GM12878 (cell line): ENCODE measurements at regions not wholly inside any gene's neighbourhood (a gene's known extent, or its start where the extent isn't known, plus 50 kb on each side); places are given as distances from the start of the nearest gene placed in this dataset.

Experiments used
- CREM ChIP-seq: IDR thresholded peaks from 2 replicates; pipeline ENCODE4 v1.6.1; 2014; ENCODE audit warnings: antibody characterized with exemption, low read depth
- FOXK2 ChIP-seq: fragments of 450-650 bp; IDR thresholded peaks from 2 replicates; pipeline ENCODE4 v1.6.1; 2017; ENCODE audit warnings: mild to moderate bottlenecking, moderate library complexity
- KDM1A ChIP-seq: fragments of 200-600 bp; sonication (generic); IDR thresholded peaks from 2 replicates; pipeline ENCODE4 v1.6.1; 2016; ENCODE audit warnings: borderline replicate concordance
- MYC ChIP-seq: IDR thresholded peaks from 2 replicates; pipeline ENCODE4 v1.6.1; 2011; ENCODE audit warnings: mild to moderate bottlenecking, low read length, moderate library complexity, inconsistent platforms; ENCODE audit not compliant: insufficient read depth, insufficient replicate concordance, insufficient read length, severe bottlenecking
- RFX5 ChIP-seq: IDR thresholded peaks from 2 replicates; pipeline ENCODE4 v1.6.1; 2011; ENCODE audit warnings: low read depth, low read length, improper control_type of control experiment
- SUZ12 ChIP-seq: fragments of 200-600 bp; sonication (generic); IDR thresholded peaks from one replicate; pipeline ENCODE4 v1.6.1; 2018; ENCODE audit warnings: antibody characterized with exemption, mild to moderate bottlenecking; ENCODE audit not compliant: unreplicated experiment
- ZBTB33 ChIP-seq: fragments of 450-650 bp; IDR thresholded peaks from 2 replicates; pipeline ENCODE4 v1.6.1; 2017; ENCODE audit warnings: mild to moderate bottlenecking
- TF ChIP-seq, protein P1 (sequence below), 3 experiments: IDR thresholded peaks in 2 of 3; conservative IDR thresholded peaks in 1 of 3; 2 replicates each; pipeline ENCODE4 v1.5.1; 2011; ENCODE audit warnings: low read depth in 3 of 3, low read length in 3 of 3, mild to moderate bottlenecking in 3 of 3, control low read depth in 2 of 3, moderate library complexity in 2 of 3, inconsistent platforms in 1 of 3, mixed read lengths in 1 of 3; ENCODE audit not compliant: control insufficient read depth in 2 of 3, insufficient read depth in 1 of 3; ENCODE audit errors: extremely low read depth in 1 of 3
- TF ChIP-seq, protein P2 (sequence below): fragments of 450-650 bp; IDR thresholded peaks from 2 replicates; pipeline ENCODE4 v1.6.1; 2018; ENCODE audit warnings: borderline replicate concordance, mild to moderate bottlenecking; ENCODE audit not compliant: partially characterized antibody
- TF ChIP-seq, protein P3 (sequence below): fragments of 450-650 bp; IDR thresholded peaks from 2 replicates; pipeline ENCODE4 v1.6.1; 2016; ENCODE audit warnings: mild to moderate bottlenecking, moderate library complexity, borderline replicate concordance
- TF ChIP-seq, protein P4 (sequence below): fragments of 450-650 bp; IDR thresholded peaks from 2 replicates; pipeline ENCODE4 v1.6.1; 2016; ENCODE audit warnings: mild to moderate bottlenecking

- TF ChIP-seq, protein P1, sequence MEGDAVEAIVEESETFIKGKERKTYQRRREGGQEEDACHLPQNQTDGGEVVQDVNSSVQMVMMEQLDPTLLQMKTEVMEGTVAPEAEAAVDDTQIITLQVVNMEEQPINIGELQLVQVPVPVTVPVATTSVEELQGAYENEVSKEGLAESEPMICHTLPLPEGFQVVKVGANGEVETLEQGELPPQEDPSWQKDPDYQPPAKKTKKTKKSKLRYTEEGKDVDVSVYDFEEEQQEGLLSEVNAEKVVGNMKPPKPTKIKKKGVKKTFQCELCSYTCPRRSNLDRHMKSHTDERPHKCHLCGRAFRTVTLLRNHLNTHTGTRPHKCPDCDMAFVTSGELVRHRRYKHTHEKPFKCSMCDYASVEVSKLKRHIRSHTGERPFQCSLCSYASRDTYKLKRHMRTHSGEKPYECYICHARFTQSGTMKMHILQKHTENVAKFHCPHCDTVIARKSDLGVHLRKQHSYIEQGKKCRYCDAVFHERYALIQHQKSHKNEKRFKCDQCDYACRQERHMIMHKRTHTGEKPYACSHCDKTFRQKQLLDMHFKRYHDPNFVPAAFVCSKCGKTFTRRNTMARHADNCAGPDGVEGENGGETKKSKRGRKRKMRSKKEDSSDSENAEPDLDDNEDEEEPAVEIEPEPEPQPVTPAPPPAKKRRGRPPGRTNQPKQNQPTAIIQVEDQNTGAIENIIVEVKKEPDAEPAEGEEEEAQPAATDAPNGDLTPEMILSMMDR (IDR thresholded peaks at IDR 0.05 in 2 of 3, conservative IDR thresholded peaks at IDR 0.05 in 1 of 3; ENCODE audit: control insufficient read depth in 2 of 3, extremely low read depth in 1 of 3, insufficient read depth in 1 of 3, low read depth in 3 of 3, low read length in 3 of 3): no peak
- TF ChIP-seq RFX5: no peak
- TF ChIP-seq, protein P2, sequence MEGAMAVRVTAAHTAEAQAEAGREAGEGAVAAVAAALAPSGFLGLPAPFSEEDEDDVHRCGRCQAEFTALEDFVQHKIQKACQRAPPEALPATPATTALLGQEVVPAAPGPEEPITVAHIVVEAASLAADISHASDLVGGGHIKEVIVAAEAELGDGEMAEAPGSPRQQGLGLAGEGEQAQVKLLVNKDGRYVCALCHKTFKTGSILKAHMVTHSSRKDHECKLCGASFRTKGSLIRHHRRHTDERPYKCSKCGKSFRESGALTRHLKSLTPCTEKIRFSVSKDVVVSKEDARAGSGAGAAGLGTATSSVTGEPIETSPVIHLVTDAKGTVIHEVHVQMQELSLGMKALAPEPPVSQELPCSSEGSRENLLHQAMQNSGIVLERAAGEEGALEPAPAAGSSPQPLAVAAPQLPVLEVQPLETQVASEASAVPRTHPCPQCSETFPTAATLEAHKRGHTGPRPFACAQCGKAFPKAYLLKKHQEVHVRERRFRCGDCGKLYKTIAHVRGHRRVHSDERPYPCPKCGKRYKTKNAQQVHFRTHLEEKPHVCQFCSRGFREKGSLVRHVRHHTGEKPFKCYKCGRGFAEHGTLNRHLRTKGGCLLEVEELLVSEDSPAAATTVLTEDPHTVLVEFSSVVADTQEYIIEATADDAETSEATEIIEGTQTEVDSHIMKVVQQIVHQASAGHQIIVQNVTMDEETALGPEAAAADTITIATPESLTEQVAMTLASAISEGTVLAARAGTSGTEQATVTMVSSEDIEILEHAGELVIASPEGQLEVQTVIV: no peak
- TF ChIP-seq KDM1A: no peak
- TF ChIP-seq FOXK2: no peak
- TF ChIP-seq MYC: no peak
- no peak for TF ChIP-seq SUZ12
- TF ChIP-seq ZBTB33: no peak
- TF ChIP-seq CREM: no peak
- TF ChIP-seq, protein P3, sequence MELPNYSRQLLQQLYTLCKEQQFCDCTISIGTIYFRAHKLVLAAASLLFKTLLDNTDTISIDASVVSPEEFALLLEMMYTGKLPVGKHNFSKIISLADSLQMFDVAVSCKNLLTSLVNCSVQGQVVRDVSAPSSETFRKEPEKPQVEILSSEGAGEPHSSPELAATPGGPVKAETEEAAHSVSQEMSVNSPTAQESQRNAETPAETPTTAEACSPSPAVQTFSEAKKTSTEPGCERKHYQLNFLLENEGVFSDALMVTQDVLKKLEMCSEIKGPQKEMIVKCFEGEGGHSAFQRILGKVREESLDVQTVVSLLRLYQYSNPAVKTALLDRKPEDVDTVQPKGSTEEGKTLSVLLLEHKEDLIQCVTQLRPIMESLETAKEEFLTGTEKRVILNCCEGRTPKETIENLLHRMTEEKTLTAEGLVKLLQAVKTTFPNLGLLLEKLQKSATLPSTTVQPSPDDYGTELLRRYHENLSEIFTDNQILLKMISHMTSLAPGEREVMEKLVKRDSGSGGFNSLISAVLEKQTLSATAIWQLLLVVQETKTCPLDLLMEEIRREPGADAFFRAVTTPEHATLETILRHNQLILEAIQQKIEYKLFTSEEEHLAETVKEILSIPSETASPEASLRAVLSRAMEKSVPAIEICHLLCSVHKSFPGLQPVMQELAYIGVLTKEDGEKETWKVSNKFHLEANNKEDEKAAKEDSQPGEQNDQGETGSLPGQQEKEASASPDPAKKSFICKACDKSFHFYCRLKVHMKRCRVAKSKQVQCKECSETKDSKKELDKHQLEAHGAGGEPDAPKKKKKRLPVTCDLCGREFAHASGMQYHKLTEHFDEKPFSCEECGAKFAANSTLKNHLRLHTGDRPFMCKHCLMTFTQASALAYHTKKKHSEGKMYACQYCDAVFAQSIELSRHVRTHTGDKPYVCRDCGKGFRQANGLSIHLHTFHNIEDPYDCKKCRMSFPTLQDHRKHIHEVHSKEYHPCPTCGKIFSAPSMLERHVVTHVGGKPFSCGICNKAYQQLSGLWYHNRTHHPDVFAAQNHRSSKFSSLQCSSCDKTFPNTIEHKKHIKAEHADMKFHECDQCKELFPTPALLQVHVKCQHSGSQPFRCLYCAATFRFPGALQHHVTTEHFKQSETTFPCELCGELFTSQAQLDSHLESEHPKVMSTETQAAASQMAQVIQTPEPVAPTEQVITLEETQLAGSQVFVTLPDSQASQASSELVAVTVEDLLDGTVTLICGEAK: no peak
- TF ChIP-seq, protein P4, sequence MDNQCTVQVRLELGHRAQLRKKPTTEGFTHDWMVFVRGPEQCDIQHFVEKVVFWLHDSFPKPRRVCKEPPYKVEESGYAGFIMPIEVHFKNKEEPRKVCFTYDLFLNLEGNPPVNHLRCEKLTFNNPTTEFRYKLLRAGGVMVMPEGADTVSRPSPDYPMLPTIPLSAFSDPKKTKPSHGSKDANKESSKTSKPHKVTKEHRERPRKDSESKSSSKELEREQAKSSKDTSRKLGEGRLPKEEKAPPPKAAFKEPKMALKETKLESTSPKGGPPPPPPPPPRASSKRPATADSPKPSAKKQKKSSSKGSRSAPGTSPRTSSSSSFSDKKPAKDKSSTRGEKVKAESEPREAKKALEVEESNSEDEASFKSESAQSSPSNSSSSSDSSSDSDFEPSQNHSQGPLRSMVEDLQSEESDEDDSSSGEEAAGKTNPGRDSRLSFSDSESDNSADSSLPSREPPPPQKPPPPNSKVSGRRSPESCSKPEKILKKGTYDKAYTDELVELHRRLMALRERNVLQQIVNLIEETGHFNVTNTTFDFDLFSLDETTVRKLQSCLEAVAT: no peak
Measured at GRCh38 chr6:145339089-145339488, 396.2 kb downstream of the EPM2A start.
